ENCODE measurements at regions not wholly inside any gene's neighbourhood (a gene's known extent, or its start where the extent isn't known, plus 50 kb on each side); places are given as distances from the start of the nearest gene placed in this dataset.
"Not testable (repeated sequence)": the region's sequence is repeated elsewhere in the genome, so short reads cannot be mapped to it uniquely, and the experiment has no call there.

DNA sequence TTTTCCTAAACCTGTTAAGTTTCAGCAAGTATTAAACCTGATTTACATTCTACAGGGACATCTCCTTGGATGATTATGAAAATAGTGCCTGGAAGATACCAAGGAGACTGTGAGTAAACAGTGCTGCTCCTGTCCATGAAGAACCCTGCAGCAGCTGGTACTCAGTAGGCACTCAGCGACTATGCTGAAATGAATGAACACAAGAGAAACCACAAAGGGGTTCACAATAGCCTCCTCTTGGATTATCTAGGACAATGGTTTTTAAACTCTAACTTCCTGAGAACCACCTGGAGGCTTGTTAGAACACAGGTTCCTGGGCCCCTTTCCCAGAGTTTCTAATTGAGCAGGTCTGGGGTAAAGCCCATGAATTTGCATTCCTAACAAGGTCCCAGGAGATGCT, 488.4 kb upstream of the UBE2E2 start:
- Histone ChIP-seq H3K4me3 (ENCODE audit: low read length) (no peak overlapping the region), H3K27me3 (ENCODE audit: insufficient read depth, low read length) (no peaks in the 10 kb centered on the region), H3K4me1 (ENCODE audit: insufficient read depth, low read length) (no peaks in the 10 kb centered on the region), H3K36me3 (ENCODE audit: insufficient read depth, low read length) (no peaks in the 10 kb centered on the region), H3K9me3 (ENCODE audit: low read length) (no peaks in the 10 kb centered on the region), H2AFZ (ENCODE audit: low read depth, low read length) (no peak overlapping the region)

DNA sequence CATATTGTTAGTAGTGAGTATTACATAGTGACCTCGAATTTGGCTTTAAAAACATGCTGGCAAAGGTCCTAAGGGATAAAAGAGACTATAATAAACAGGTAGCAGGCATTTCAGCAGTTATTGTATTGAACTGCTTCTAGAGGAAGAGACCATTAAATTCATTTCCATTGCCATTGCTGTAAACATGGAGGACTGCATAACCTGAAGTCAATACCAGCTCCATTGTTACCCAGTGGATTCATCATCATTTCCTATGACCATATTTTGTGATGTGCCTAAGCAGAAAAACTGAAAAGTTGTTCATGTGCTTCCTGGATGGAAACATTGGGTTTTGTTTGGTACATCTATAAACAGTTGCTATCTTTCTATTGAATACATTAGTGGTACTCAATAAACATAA, 482.5 kb upstream of the UBE2E2 start:
- Histone ChIP-seq H3K4me3 (ENCODE audit: low read length) (no peak overlapping the region), H3K9me3 (ENCODE audit: low read length) (no peaks in the 10 kb centered on the region), H3K4me1 (ENCODE audit: insufficient read depth, low read length) (no peaks in the 10 kb centered on the region), H2AFZ (ENCODE audit: low read depth, low read length) (no peak overlapping the region), H3K36me3 (ENCODE audit: insufficient read depth, low read length) (no peaks in the 10 kb centered on the region), H3K27me3 (ENCODE audit: insufficient read depth, low read length) (no peaks in the 10 kb centered on the region)

DNA sequence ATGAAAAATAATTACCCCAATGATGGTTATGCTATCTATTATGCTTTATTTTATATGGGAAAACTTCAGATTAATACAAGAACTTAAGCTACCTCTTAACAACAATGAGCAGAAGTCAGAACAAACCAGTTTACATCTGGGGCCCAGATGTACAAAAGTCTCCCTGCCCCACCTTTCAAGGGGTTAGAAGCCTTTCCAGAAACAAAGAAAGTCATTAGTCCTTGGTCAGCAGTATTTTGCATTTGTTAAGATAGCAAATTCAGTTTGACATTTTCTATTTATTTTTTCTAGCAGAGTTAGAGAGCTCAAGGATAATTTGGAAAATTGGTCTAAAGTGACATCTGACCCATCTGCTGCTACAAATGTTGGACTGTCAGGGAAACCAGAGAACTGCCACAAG, 478.7 kb upstream of the UBE2E2 start:
- H3K4me3 ChIP-seq (ENCODE audit: low read length): no peak overlapping the region
- H3K4me1 ChIP-seq (ENCODE audit: insufficient read depth, low read length): no peaks in the 10 kb centered on the region
- no peaks in the 10 kb centered on the region for H3K27me3 ChIP-seq (ENCODE audit: insufficient read depth, low read length)
- no peak overlapping the region for H2AFZ ChIP-seq (ENCODE audit: low read depth, low read length)
- H3K9me3 ChIP-seq (ENCODE audit: low read length): no peaks in the 10 kb centered on the region
- H3K36me3 ChIP-seq (ENCODE audit: insufficient read depth, low read length): no peaks in the 10 kb centered on the region

DNA sequence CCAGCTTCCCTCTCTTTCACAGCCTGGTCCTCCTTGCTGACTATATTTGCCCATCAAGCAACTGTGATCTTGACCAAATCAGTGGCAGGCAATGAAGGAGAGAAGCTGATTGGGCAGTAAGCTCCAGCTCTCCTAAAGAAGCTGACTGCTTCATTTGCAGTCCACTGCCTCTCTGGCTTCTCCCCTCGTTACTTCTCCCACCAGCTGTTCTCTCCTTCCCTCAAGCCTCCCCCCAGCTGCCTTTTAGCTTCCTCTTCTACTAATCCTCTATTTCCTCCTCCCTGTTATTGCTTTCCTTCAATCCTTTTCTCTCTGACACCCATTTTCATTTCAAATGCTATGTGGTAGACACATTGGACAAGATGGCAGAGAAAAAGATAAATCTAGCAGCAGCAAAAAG, 474.7 kb upstream of the UBE2E2 start:
- H2AFZ ChIP-seq (ENCODE audit: low read depth, low read length): no peak overlapping the region
- no peak overlapping the region for H3K4me3 ChIP-seq (ENCODE audit: low read length)
- no peaks in the 10 kb centered on the region for H3K9me3 ChIP-seq (ENCODE audit: low read length)
- no peaks in the 10 kb centered on the region for H3K36me3 ChIP-seq (ENCODE audit: insufficient read depth, low read length)
- no peaks in the 10 kb centered on the region for H3K27me3 ChIP-seq (ENCODE audit: insufficient read depth, low read length)
- H3K4me1 ChIP-seq (ENCODE audit: insufficient read depth, low read length): no peaks in the 10 kb centered on the region

DNA sequence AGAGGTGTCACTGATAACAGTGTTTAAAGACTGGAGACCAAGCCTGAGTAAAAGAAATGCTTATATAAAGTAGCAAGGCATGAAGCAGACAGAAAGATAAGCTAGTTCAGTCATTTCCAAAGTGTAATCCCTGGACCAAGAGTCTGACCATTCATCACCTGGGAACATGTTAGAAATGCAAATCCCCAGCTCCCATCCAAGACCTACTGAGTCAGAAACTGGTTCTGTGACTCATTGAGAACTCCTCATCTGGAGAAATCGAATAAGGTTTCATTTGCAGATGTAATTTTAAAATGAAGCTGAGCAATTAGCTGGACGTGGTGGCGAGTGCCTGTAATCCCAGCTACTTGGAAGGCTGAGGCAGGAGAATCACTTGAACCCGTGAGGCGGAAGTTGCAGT, 473.9 kb upstream of the UBE2E2 start:
- H3K4me1 ChIP-seq (ENCODE audit: insufficient read depth, low read length): no peaks in the 10 kb centered on the region
- no peak overlapping the region for H2AFZ ChIP-seq (ENCODE audit: low read depth, low read length)
- H3K36me3 ChIP-seq (ENCODE audit: insufficient read depth, low read length): no peaks in the 10 kb centered on the region
- no peaks in the 10 kb centered on the region for H3K27me3 ChIP-seq (ENCODE audit: insufficient read depth, low read length)
- H3K4me3 ChIP-seq (ENCODE audit: low read length): no peak overlapping the region
- no peaks in the 10 kb centered on the region for H3K9me3 ChIP-seq (ENCODE audit: low read length)

DNA sequence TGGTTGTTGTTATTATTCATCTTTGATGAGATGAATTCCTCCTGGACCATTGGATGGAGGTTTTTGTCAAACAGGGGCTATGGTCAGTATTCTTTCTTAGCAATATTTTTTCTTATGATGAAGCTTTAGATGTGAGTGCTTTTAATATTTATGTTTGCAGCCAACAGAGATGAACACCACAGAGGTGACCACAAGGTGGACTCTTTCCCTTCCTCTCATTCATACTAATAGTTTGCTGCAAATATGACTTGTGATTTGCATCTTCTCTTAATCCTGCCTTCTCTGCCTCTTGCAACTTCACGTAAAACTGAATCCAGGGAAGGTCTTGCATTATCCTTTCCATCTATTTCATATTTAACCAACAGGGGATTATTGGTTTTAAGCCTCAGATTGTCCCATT, 473.1 kb upstream of the UBE2E2 start:
- Histone ChIP-seq H3K9me3 (ENCODE audit: low read length) (no peaks in the 10 kb centered on the region), H3K4me1 (ENCODE audit: insufficient read depth, low read length) (no peaks in the 10 kb centered on the region), H3K4me3 (ENCODE audit: low read length) (no peak overlapping the region), H2AFZ (ENCODE audit: low read depth, low read length) (no peak overlapping the region), H3K27me3 (ENCODE audit: insufficient read depth, low read length) (no peaks in the 10 kb centered on the region), H3K36me3 (ENCODE audit: insufficient read depth, low read length) (no peaks in the 10 kb centered on the region)

DNA sequence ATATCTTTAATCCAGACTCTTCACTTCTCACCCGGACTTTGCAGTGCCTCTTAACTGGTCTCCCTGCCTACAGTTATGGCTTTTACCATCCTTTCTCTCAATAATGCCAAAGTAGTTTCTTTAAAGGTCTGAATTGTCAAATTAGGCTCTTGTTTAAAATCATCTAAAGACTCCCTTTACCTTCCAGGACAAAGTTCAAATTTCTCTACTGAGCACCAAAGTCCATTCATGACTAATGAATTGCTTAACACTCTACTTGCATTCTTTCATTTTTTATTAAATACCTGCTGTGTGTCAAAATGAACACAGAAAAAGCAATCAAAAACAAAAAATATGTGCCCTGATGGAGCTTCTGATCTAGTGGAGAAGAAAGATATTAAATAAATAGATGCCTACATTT, 472.4 kb upstream of the UBE2E2 start:
- Histone ChIP-seq H2AFZ (ENCODE audit: low read depth, low read length) (no peak overlapping the region), H3K4me1 (ENCODE audit: insufficient read depth, low read length) (no peaks in the 10 kb centered on the region), H3K36me3 (ENCODE audit: insufficient read depth, low read length) (no peaks in the 10 kb centered on the region), H3K9me3 (ENCODE audit: low read length) (no peaks in the 10 kb centered on the region), H3K4me3 (ENCODE audit: low read length) (no peak overlapping the region), H3K27me3 (ENCODE audit: insufficient read depth, low read length) (no peaks in the 10 kb centered on the region)

DNA sequence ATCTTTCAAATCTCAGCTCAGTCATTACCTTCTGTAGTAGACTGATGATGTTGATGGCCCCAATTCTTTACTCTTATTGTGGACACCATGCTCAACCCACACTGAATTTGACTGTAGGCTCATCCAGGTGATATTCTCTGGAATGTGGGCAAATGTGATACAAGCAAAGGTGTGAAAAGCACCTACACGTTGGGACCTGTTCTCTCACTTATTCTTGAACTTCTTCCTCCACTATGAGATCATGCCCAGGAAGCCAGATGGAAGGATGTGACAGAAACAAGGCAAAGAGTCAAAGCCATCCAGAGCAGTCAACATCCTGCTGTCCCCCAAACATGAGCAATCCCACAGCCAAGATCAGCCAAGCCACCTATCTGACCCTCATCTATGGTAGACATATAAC, 471.2 kb upstream of the UBE2E2 start:
- H3K4me3 ChIP-seq (ENCODE audit: low read length): no peak overlapping the region
- H3K36me3 ChIP-seq (ENCODE audit: insufficient read depth, low read length): no peaks in the 10 kb centered on the region
- H3K4me1 ChIP-seq (ENCODE audit: insufficient read depth, low read length): no peaks in the 10 kb centered on the region
- no peak overlapping the region for H2AFZ ChIP-seq (ENCODE audit: low read depth, low read length)
- H3K27me3 ChIP-seq (ENCODE audit: insufficient read depth, low read length): no peaks in the 10 kb centered on the region
- H3K9me3 ChIP-seq (ENCODE audit: low read length): no peaks in the 10 kb centered on the region

DNA sequence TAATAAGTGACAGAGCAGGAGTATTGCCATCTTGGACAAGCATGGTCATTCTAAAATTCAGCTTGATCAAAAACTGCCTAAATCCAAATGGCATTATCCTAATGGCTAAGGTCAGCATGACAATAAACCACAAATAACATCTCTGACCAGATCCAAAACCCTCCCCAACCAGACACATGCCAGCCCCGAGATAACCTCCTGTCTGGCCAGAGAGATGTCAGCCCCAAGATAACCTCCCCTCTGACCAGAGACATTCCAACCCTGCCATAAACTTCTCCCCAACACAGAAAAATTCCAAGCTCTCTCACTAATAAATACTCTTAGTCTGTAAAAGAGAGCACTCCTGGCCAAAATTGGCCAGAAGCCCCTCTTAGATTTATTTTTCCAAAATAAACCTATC, 470.5 kb upstream of the UBE2E2 start:
- Histone ChIP-seq H3K9me3 (ENCODE audit: low read length) (no peaks in the 10 kb centered on the region), H3K27me3 (ENCODE audit: insufficient read depth, low read length) (no peaks in the 10 kb centered on the region), H2AFZ (ENCODE audit: low read depth, low read length) (no peak overlapping the region), H3K4me3 (ENCODE audit: low read length) (no peak overlapping the region), H3K36me3 (ENCODE audit: insufficient read depth, low read length) (no peaks in the 10 kb centered on the region), H3K4me1 (ENCODE audit: insufficient read depth, low read length) (no peaks in the 10 kb centered on the region)

DNA sequence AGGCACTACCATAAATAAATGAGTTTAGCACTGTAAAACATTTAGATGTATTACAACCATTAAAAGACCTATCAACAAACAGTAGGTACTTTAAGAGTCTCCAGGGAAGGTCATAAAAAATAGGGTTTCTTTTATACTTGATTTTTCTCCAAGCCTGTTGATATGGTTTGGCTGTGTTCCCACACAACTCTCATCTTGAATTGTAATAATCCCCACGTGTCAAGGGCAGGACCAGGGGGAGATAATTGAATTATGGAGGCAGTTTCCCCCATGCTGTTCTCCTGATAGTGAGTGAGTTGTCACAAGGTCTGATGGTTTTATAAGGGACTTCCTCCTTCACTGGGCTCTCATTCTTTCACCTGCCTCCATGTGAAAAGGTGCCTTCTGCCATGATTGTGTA, 468.9 kb upstream of the UBE2E2 start:
- H3K4me3 ChIP-seq (ENCODE audit: low read length): no peak overlapping the region

DNA sequence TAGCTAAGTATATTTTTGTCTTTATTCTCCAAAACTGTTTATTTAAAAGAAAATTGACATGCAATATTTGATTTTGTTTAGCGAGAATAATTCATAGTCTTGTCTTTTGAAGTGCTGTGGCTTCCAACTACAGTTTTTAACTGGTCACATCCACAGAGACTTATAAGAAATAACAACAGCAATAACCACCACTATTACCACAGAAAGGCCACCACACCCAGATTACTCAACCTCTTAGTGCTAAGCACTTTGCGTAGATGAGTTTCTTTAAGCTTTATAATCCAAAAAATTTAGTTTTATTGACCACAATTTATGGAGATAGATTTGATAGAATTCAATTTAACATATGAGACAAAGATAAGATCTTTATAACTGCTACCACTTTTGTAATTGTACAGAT, 468.4 kb upstream of the UBE2E2 start:
- H3K27me3 ChIP-seq (ENCODE audit: insufficient read depth, low read length): no peaks in the 10 kb centered on the region
- H3K9me3 ChIP-seq (ENCODE audit: low read length): no peaks in the 10 kb centered on the region
- H3K4me3 ChIP-seq (ENCODE audit: low read length): no peak overlapping the region
- no peak overlapping the region for H2AFZ ChIP-seq (ENCODE audit: low read depth, low read length)
- no peaks in the 10 kb centered on the region for H3K36me3 ChIP-seq (ENCODE audit: insufficient read depth, low read length)
- H3K4me1 ChIP-seq (ENCODE audit: insufficient read depth, low read length): no peaks in the 10 kb centered on the region

More for the DNA sequence above, 468.9 kb upstream of the UBE2E2 start:
- Histone ChIP-seq H3K9me3 (ENCODE audit: low read length) (no peaks in the 10 kb centered on the region), H3K36me3 (ENCODE audit: insufficient read depth, low read length) (no peaks in the 10 kb centered on the region), H2AFZ (ENCODE audit: low read depth, low read length) (no peak overlapping the region), H3K4me1 (ENCODE audit: insufficient read depth, low read length) (no peaks in the 10 kb centered on the region), H3K27me3 (ENCODE audit: insufficient read depth, low read length) (no peaks in the 10 kb centered on the region)

DNA sequence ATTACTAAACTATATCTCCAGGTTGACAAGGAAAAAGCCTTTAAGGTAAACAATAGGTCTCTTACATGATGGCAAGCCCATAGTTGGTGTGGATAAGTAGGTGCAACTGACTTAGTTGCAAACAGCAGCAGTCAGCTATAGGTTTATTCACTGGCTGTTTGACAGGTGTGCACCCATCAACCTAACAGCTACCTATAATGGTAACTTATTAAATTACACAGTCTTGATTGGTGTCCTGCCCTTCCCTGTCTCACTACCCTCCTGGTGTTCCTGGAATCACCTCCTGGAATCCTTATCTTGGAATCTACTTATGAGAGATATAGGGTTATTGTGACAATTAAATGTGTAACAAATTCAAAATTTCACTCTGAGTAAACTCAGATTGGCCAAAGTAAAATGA, 467.8 kb upstream of the UBE2E2 start:
- Histone ChIP-seq H2AFZ (ENCODE audit: low read depth, low read length) (no peak overlapping the region), H3K27me3 (ENCODE audit: insufficient read depth, low read length) (no peaks in the 10 kb centered on the region), H3K4me1 (ENCODE audit: insufficient read depth, low read length) (no peaks in the 10 kb centered on the region), H3K36me3 (ENCODE audit: insufficient read depth, low read length) (no peaks in the 10 kb centered on the region), H3K9me3 (ENCODE audit: low read length) (no peaks in the 10 kb centered on the region), H3K4me3 (ENCODE audit: low read length) (no peak overlapping the region)

DNA sequence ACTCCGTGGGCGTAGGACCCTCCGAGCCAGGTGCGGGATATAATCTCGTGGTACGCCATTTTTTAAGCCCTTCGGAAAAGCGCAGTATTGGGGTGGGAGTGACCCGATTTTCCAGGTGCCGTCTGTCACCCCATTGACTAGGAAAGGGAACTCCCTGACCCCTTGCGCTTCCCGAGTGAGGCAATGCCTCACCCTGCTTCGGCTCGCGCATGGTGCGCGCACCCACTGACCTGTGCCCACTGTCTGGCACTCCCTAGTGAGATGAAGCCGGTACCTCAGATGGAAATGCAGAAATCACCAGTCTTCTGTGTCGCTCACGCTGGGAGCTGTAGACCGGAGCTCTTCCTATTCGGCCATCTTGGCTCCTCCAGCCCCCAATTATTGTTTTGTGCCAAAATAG, 459.7 kb upstream of the UBE2E2 start:
- not testable (repeated sequence) for H3K9me3 ChIP-seq (ENCODE audit: low read length)

DNA sequence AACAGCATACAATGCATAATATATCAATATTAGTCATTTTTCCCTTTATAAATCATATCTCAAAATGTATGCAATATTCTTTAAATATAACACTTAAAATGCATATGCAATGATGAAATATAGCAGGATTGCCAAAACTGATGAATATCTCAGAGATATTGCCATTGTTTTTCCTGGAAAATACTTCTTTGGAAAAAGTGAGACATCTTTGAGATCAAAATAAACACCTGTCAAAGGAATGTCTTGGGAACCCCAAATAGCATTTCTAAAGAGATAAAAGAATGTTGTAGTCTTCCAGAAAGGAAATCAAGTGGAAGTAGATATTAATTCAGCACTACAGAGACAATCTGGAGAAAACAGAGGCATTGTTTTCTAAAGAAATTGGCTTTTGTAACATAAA, 457.8 kb upstream of the UBE2E2 start:
- no peak overlapping the region for H2AFZ ChIP-seq (ENCODE audit: low read depth, low read length)
- no peaks in the 10 kb centered on the region for H3K27me3 ChIP-seq (ENCODE audit: insufficient read depth, low read length)
- H3K4me1 ChIP-seq (ENCODE audit: insufficient read depth, low read length): peaks cover 13% of the 10 kb centered on the region
- no peaks in the 10 kb centered on the region for H3K36me3 ChIP-seq (ENCODE audit: insufficient read depth, low read length)
- H3K4me3 ChIP-seq (ENCODE audit: low read length): no peak overlapping the region
- no peaks in the 10 kb centered on the region for H3K9me3 ChIP-seq (ENCODE audit: low read length)

More for the DNA sequence above, 459.7 kb upstream of the UBE2E2 start:
- H3K36me3 ChIP-seq (ENCODE audit: insufficient read depth, low read length); H3K4me1 ChIP-seq (ENCODE audit: insufficient read depth, low read length); H3K4me3 ChIP-seq (ENCODE audit: low read length); H2AFZ ChIP-seq (ENCODE audit: low read depth, low read length); H3K27me3 ChIP-seq (ENCODE audit: insufficient read depth, low read length): not testable (repeated sequence)
